ENCODE measurements at regions not wholly inside any gene's neighbourhood (a gene's known extent, or its start where the extent isn't known, plus 50 kb on each side); places are given as distances from the start of the nearest gene placed in this dataset.
"Not testable (repeated sequence)": the region's sequence is repeated elsewhere in the genome, so short reads cannot be mapped to it uniquely, and the experiment has no call there.

DNA sequence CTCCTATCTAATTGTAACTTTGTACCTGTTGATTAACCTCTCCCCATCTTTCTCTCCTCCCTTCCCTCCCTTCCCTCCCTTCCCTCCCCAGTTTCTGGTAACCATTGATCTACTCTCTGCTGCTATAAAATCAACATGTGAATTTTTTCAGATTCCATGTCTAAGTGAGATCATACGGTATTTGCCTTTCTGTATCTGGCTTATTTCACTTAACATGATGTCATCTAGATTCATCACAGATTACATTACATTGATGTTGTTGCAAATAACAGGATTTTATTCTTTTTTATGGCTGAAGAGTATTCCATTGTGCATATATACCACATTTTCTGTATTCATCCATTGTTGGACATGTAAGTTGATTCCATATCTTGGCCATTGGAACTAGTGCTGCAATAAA, 68.0 kb upstream of the FBXO33 start:
- H3K79me2 ChIP-seq (ENCODE audit: low read length), result no peaks in the 10 kb centered on the region
- no peaks in the 10 kb centered on the region for H3K4me1 ChIP-seq (ENCODE audit: insufficient read depth, low read length)
- no peaks in the 10 kb centered on the region for H3F3A ChIP-seq (ENCODE audit: low read length, unreplicated experiment)
- ChIA-PET POLR2A (ENCODE audit: unreplicated experiment) (no interaction called here), CTCF (no interaction called here)
- H3K4me3 ChIP-seq (ENCODE audit: low read length), result no peak overlapping the region
- BruUV-seq (replicated peaks), result no TSS peak
- H3K27me3 ChIP-seq (ENCODE audit: low read length), result no peaks in the 10 kb centered on the region
- no peak for TF ChIP-seq EZH2 (IDR thresholded peaks at IDR 0.05; ENCODE audit: low read length, unreplicated experiment)
- TF ChIP-seq EZH2phosphoT487 (IDR thresholded peaks at IDR 0.05; ENCODE audit: borderline replicate concordance, low read length), result no peak
- TF ChIP-seq, protein P1, sequence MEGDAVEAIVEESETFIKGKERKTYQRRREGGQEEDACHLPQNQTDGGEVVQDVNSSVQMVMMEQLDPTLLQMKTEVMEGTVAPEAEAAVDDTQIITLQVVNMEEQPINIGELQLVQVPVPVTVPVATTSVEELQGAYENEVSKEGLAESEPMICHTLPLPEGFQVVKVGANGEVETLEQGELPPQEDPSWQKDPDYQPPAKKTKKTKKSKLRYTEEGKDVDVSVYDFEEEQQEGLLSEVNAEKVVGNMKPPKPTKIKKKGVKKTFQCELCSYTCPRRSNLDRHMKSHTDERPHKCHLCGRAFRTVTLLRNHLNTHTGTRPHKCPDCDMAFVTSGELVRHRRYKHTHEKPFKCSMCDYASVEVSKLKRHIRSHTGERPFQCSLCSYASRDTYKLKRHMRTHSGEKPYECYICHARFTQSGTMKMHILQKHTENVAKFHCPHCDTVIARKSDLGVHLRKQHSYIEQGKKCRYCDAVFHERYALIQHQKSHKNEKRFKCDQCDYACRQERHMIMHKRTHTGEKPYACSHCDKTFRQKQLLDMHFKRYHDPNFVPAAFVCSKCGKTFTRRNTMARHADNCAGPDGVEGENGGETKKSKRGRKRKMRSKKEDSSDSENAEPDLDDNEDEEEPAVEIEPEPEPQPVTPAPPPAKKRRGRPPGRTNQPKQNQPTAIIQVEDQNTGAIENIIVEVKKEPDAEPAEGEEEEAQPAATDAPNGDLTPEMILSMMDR (conservative IDR thresholded peaks at IDR 0.05; ENCODE audit: low read depth, low read length), result no peak
- ATAC-seq (no peak), DNase-seq (no peak)
- no peak overlapping the region for H3K9ac ChIP-seq (ENCODE audit: low read length)
- H3K9me2 ChIP-seq (replicated peaks; ENCODE audit: low read length), result no peaks in the 10 kb centered on the region
- H3K36me3 ChIP-seq (ENCODE audit: low read depth, low read length), result no peaks in the 10 kb centered on the region
- intact Hi-C loops (cut with micrococcal nuclease), result no loop called here
- no peaks in the 10 kb centered on the region for H4K20me1 ChIP-seq (ENCODE audit: low read length)
- H3K27ac ChIP-seq (ENCODE audit: low read length), result no peak overlapping the region
- H3K4me2 ChIP-seq (ENCODE audit: low read length), result no peak overlapping the region
- no peak overlapping the region for H2AFZ ChIP-seq (ENCODE audit: low read length)
- no peaks in the 10 kb centered on the region for H3K9me3 ChIP-seq (ENCODE audit: low read length)

DNA sequence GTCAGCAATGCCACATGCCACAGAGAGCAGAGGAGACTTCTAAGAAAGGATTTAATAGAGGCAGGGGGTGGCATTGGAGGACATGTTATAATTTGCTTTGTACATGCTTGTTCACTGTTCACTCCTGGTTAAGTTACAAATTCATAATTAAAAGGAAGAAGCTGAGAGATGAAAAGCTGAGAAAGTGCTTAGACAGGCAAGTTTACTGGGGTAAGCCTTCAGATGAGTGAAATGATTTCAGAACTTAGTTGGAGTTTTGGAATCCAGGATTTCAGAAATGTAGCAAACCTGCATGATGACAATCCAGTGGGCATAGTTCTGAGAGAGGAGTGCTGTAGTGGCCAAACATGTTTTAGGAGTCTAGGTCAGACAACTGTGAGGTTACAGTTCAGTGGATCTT, 67.3 kb upstream of the FBXO33 start:
- Histone ChIP-seq H3K36me3 (ENCODE audit: low read depth, low read length) (no peaks in the 10 kb centered on the region), H3K4me2 (ENCODE audit: low read length) (no peak overlapping the region), H3K4me3 (ENCODE audit: low read length) (no peak overlapping the region), H3K9ac (ENCODE audit: low read length) (no peak overlapping the region), H3K9me2 (replicated peaks; ENCODE audit: low read length) (no peaks in the 10 kb centered on the region), H3K9me3 (ENCODE audit: low read length) (no peaks in the 10 kb centered on the region), H3K27ac (ENCODE audit: low read length) (no peak overlapping the region), H3F3A (ENCODE audit: low read length, unreplicated experiment) (no peaks in the 10 kb centered on the region), H3K79me2 (ENCODE audit: low read length) (no peaks in the 10 kb centered on the region), H2AFZ (ENCODE audit: low read length) (no peak overlapping the region), H3K4me1 (ENCODE audit: insufficient read depth, low read length) (no peaks in the 10 kb centered on the region), H3K27me3 (ENCODE audit: low read length) (no peaks in the 10 kb centered on the region), H4K20me1 (ENCODE audit: low read length) (no peaks in the 10 kb centered on the region)
- no TSS peak for BruUV-seq (replicated peaks)
- POLR2A ChIA-PET (ENCODE audit: unreplicated experiment), result no interaction called here
- intact Hi-C loops (cut with micrococcal nuclease), result no loop called here
- CTCF ChIA-PET, result no interaction called here
- ATAC-seq (no peak), DNase-seq (no peak)
- TF ChIP-seq, protein P1 (conservative IDR thresholded peaks at IDR 0.05; ENCODE audit: low read depth, low read length), result no peak
- no peak for TF ChIP-seq EZH2phosphoT487 (IDR thresholded peaks at IDR 0.05; ENCODE audit: borderline replicate concordance, low read length)
- no peak for TF ChIP-seq EZH2 (IDR thresholded peaks at IDR 0.05; ENCODE audit: low read length, unreplicated experiment)

DNA sequence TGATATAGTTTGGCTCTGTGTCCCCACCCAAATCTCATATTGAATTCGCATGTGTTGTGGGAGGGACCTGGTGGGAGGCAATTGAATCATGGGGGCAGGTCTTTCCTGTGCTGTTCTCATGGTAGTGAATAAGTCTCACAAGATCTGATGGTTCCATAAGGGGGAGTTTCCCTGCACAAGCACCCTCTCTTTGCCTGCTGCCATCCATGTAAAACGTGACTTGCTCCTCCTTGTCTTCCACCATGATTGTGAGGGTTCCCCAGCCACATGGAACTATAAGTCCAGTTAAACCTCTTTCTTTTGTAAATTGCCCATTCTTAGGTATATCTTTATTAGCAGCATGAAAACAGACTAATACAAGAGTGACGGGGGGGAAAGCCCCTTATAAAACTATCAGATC, 65.4 kb upstream of the FBXO33 start:
- H3K27ac ChIP-seq (ENCODE audit: low read length); intact Hi-C loops (cut with micrococcal nuclease); BruUV-seq (replicated peaks); ATAC-seq; H4K20me1 ChIP-seq (ENCODE audit: low read length); H2AFZ ChIP-seq (ENCODE audit: low read length); H3K27me3 ChIP-seq (ENCODE audit: low read length); H3F3A ChIP-seq (ENCODE audit: low read length, unreplicated experiment); H3K4me3 ChIP-seq (ENCODE audit: low read length); H3K4me2 ChIP-seq (ENCODE audit: low read length); H3K9me2 ChIP-seq (replicated peaks; ENCODE audit: low read length); H3K36me3 ChIP-seq (ENCODE audit: low read depth, low read length); DNase-seq; H3K9ac ChIP-seq (ENCODE audit: low read length); CTCF ChIA-PET; H3K79me2 ChIP-seq (ENCODE audit: low read length); H3K9me3 ChIP-seq (ENCODE audit: low read length); H3K4me1 ChIP-seq (ENCODE audit: insufficient read depth, low read length): not testable (repeated sequence)
- POLR2A ChIA-PET (ENCODE audit: unreplicated experiment), result interaction anchor here (0.7 kb wide), 1 partner anchor 394 kb away, joined by 3 read pairs; no protein-coding TSS in a partner anchor
